ENCODE measurements at regions not wholly inside any gene's neighbourhood (a gene's known extent, or its start where the extent isn't known, plus 50 kb on each side); places are given as distances from the start of the nearest gene placed in this dataset.

DNA sequence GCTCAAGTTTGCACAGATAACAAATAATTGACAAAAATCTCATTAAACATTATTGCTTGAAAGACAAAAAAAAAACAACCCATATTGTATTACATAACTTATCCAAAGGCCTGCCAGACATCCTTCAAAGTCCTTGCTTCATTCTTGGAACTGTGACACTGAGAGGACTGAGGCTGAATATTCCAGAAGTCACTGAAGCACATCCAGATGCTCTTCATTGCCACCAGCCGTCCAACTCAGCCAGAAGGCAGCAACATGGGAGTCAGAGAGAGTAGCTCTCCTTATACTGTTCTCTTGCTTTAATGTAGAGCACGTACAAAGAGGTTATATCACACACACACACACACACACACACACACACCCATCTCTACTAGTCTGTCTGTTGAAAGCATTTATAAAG lies 755.0 kb downstream of the LTN1 start:
- TF ChIP-seq CTCF (IDR thresholded peaks at IDR 0.05; ENCODE audit: insufficient read depth, low read length, poor library complexity, severe bottlenecking): no peak
- TF ChIP-seq EZH2phosphoT487 (conservative IDR thresholded peaks at IDR 0.05; ENCODE audit: low read length): no peak
